Ureter (tissue), 1 donor: ENCODE measurements at regions not wholly inside any gene's neighbourhood (a gene's known extent, or its start where the extent isn't known, plus 50 kb on each side); places are given as distances from the start of the nearest gene placed in this dataset.
"Not testable (repeated sequence)": the region's sequence is repeated elsewhere in the genome, so short reads cannot be mapped to it uniquely, and the experiment has no call there.

Experiments used
- DNase-seq: peaks from one replicate; pipeline ENCODE4 v3.0.0-alpha.2; 2020; ENCODE audit warnings: low spot score
- donor health status: DM: yes; HTN: yes; CAD: no.

GRCh38 chr2:75432761-75433361 lies 127.9 kb downstream of the EVA1A start:
- DNase-seq, result no peak

- DNase-seq, result no peak
Observed at GRCh38 chr2:75431763-75432162, 129.0 kb downstream of the EVA1A start.

GRCh38 chr2:75431276-75431675 lies 129.5 kb downstream of the EVA1A start:
- no peak for DNase-seq

GRCh38 chr2:75430449-75430848 lies 130.3 kb downstream of the EVA1A start:
- DNase-seq, result not testable (repeated sequence)

- no peak for DNase-seq
Observed at GRCh38 chr2:75428646-75429443, 131.9 kb downstream of the EVA1A start.

- DNase-seq, result no peak
Observed at GRCh38 chr2:75428060-75428459, 132.7 kb downstream of the EVA1A start.

GRCh38 chr2:75424936-75425619 lies 135.7 kb downstream of the EVA1A start:
- DNase-seq, result no peak

GRCh38 chr2:75421986-75422385 lies 138.8 kb downstream of the EVA1A start:
- DNase-seq, result no peak

GRCh38 chr2:75416420-75417342 lies 144.1 kb downstream of the EVA1A start:
- DNase-seq, result no peak

- DNase-seq, result no peak
Observed at GRCh38 chr2:75415731-75416130, 145.0 kb downstream of the EVA1A start.

- DNase-seq, result no peak
Observed at GRCh38 chr2:75415111-75415626, 145.6 kb downstream of the EVA1A start.

GRCh38 chr2:75411574-75411973 lies 149.2 kb downstream of the EVA1A start:
- no peak for DNase-seq

GRCh38 chr2:75410702-75411101 lies 150.0 kb downstream of the EVA1A start:
- no peak for DNase-seq

- no peak for DNase-seq
Observed at GRCh38 chr2:75408771-75409170, 152.0 kb downstream of the EVA1A start.

GRCh38 chr2:75407038-75407530 lies 153.7 kb downstream of the EVA1A start:
- DNase-seq, result no peak

GRCh38 chr2:75406131-75406581 lies 154.6 kb downstream of the EVA1A start:
- DNase-seq, result no peak

- no peak for DNase-seq
Observed at GRCh38 chr2:75405000-75405399, 155.7 kb downstream of the EVA1A start.

- no peak for DNase-seq
Observed at GRCh38 chr2:75403991-75404428, 156.7 kb downstream of the EVA1A start.

- no peak for DNase-seq
Observed at GRCh38 chr2:75396314-75396713, 164.4 kb downstream of the EVA1A start.

- peak; percentile 51 for DNase-seq
Observed at GRCh38 chr2:75394764-75395163, 166.0 kb downstream of the EVA1A start.

- DNase-seq, result no peak
Observed at GRCh38 chr2:75390169-75390568, 170.6 kb downstream of the EVA1A start.
